Tibial nerve (tissue), 4 donors: ENCODE measurements at regions not wholly inside any gene's neighbourhood (a gene's known extent, or its start where the extent isn't known, plus 50 kb on each side); places are given as distances from the start of the nearest gene placed in this dataset.

ENCODE experiments used
- DNase-seq, 2 donors: peaks; one replicate each; pipeline ENCODE4 v3.0.0-alpha.2; 2019; ENCODE audit warnings: low spot score in 2 of 2
- H3K27ac ChIP-seq, 4 donors: fragments of 200-600 bp; sonication (generic) in 3 of 4; one replicate each; pipeline ENCODE4 v1.5.1; 2017 to 2019; ENCODE audit warnings: mild to moderate bottlenecking in 1 of 4
- H3K27me3 ChIP-seq, 2 donors: fragments of 200-600 bp; sonication (generic) in 1 of 2; one replicate each; pipeline versions ENCODE4 v1.5.1 to v1.6.0; 2017 to 2019
- H3K36me3 ChIP-seq, 3 donors: fragments of 200-600 bp; sonication (generic); one replicate each; pipeline ENCODE4 v1.5.1; 2018 to 2019
- H3K4me1 ChIP-seq, 4 donors: fragments of 200-600 bp; sonication (generic) in 3 of 4; one replicate each; pipeline ENCODE4 v1.5.1; 2017 to 2019
- H3K4me3 ChIP-seq, 4 donors: fragments of 200-600 bp; sonication (generic) in 3 of 4; one replicate each; pipeline ENCODE4 v1.5.1; 2017 to 2019; ENCODE audit warnings: mild to moderate bottlenecking in 1 of 4, moderate library complexity in 1 of 4
- H3K9me3 ChIP-seq, 4 donors: fragments of 200-600 bp; sonication (generic) in 3 of 4; one replicate each; pipeline ENCODE4 v1.5.1; 2017 to 2019
- EP300 ChIP-seq, 2 donors: sonication (generic); formaldehyde crosslinking; IDR thresholded peaks; one replicate each; pipeline ENCODE4 v1.6.1; 2017; ENCODE audit warnings: antibody characterized with exemption in 2 of 2, mild to moderate bottlenecking in 1 of 2
- POLR2A ChIP-seq, 2 donors: fragments of 450-650 bp; IDR thresholded peaks; one replicate each; pipeline ENCODE4 v1.6.1; 2017; ENCODE audit warnings: antibody characterized with exemption in 2 of 2, mild to moderate bottlenecking in 2 of 2, moderate library complexity in 2 of 2
- WGBS, 2 donors: methylation state at CpG; one replicate each; pipeline ENCODE4 v1.1.5; 2018; 5-methylcytosine and 5-hydroxymethylcytosine counted together
- TF ChIP-seq, protein P1 (sequence below), 5 experiments: fragments of 200-600 bp in 3 of 5; fragments of 450-650 bp in 2 of 5; sonication (generic) in 3 of 5; IDR thresholded peaks; one replicate each; pipeline ENCODE4 v1.5.1; 2016 to 2019; ENCODE audit warnings: antibody characterized with exemption in 5 of 5, mild to moderate bottlenecking in 3 of 5, moderate library complexity in 2 of 5

DNA sequence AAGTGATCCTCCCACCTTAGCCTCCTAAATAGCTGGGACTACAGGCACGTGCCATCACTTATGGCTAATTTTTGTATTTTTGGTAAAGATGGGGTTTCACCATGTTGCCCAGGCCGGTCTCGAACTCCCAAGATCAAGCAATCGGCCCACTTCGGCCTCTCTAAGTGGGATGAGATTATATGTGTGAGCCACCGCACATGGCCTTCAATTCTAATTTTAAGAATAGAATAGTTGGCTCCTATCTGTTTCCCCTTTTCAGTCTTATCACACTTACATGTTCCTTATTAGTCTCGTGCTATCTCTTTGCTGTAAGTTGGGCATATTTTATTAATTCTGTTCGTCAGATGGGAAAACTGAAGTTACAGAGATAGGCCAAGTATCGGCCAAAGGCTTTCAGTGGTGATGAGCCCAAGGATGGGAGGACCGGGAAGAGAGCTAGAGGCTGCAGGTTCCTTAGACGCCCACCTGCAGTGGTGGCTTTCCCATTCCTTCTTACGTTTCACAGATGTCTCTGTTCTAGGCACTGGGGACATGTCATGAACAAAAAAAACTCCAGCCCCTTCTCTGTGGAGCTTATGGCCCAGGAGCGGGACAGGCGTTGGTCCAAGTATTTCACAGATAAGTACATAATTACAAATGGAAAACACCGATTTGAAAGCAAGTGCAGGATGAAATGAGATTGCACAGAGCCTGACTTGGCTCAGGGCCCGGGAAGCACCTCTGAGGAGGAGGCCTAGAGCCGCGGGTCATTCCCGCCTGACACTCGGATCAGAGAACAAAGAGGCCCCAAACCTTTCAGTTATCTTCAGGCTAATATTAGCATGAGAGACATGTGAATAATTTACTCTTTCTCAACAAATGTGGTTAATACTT lies 91.1 kb upstream of the KLF13 start:
- Histone ChIP-seq H3K27ac (peak overlapping the region in 3 of 4 donors; percentile 58 to 90 (median 87)), H3K27me3 (no peaks in the 10 kb centered on the region), H3K9me3 (no peaks in the 10 kb centered on the region), H3K4me1 (peaks cover 0 to 25% (median 16%) of the 10 kb centered on the region in 4 donors), H3K36me3 (no peaks in the 10 kb centered on the region), H3K4me3 (no peak overlapping the region)
- DNase-seq: no peak
- WGBS, 2 donors: 69 to 75% methylated on average over 20 of the region's 20 CpGs
- TF ChIP-seq POLR2A (IDR thresholded peaks at IDR 0.05): no peak
- TF ChIP-seq, protein P1, sequence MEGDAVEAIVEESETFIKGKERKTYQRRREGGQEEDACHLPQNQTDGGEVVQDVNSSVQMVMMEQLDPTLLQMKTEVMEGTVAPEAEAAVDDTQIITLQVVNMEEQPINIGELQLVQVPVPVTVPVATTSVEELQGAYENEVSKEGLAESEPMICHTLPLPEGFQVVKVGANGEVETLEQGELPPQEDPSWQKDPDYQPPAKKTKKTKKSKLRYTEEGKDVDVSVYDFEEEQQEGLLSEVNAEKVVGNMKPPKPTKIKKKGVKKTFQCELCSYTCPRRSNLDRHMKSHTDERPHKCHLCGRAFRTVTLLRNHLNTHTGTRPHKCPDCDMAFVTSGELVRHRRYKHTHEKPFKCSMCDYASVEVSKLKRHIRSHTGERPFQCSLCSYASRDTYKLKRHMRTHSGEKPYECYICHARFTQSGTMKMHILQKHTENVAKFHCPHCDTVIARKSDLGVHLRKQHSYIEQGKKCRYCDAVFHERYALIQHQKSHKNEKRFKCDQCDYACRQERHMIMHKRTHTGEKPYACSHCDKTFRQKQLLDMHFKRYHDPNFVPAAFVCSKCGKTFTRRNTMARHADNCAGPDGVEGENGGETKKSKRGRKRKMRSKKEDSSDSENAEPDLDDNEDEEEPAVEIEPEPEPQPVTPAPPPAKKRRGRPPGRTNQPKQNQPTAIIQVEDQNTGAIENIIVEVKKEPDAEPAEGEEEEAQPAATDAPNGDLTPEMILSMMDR (IDR thresholded peaks at IDR 0.05): no peak
- no peak for TF ChIP-seq EP300 (IDR thresholded peaks at IDR 0.05)

DNA sequence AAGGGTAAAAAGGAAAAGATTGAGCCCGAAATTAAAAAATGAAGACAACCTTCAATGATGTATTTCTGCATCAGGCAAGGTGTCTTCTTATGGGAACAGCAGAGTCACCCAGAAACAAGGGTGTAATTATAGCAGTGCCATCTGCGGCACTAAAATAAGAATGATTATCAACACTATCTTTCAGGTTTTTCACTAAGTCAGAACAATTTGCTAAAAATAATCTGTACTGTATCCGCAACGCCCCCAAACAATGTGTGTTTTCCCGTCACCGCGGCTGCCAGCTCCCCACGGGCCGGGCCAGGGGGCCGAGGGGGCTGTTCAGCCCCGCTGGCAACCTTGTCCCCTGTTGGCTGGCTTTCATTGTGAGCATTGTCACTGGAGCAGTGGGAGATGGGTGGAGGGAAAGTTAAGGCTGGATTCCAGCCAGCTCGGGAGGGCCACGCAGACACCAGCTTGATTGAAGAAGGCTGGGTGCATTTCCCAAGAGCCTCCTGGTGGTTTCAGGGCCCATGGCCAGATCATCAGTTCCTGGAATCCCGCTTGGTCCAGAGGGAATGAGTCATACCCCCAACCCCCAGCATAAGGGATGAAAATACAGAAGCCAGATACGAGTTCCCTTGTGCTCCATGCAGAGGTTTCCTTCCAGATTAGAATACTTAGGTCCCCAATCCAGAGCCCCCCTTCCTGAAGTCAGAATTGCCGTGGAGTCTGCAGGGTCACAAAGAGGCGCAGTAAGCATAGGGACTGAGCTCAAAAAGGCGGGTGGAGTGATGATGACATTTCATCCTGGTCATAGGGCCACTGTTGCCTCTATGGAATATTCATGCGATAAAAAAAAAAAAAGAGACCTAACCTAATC lies 90.2 kb upstream of the KLF13 start:
- 22 to 33% methylated on average over 19 of the region's 19 CpGs for WGBS, 2 donors
- Histone ChIP-seq H3K4me3 (peak overlapping the region in 1 of 4 donors; percentile 21), H3K9me3 (no peaks in the 10 kb centered on the region), H3K27ac (peak overlapping the region in 3 of 4 donors; percentile 58 to 90 (median 87)), H3K4me1 (peaks cover 0 to 25% (median 16%) of the 10 kb centered on the region in 4 donors), H3K36me3 (no peaks in the 10 kb centered on the region), H3K27me3 (no peaks in the 10 kb centered on the region)
- DNase-seq: peak; percentile 29 to 54
- TF ChIP-seq, protein P1 (IDR thresholded peaks at IDR 0.05): peak in 2 of 5 experiments; percentile 27 to 31
- TF ChIP-seq EP300 (IDR thresholded peaks at IDR 0.05): peak in 1 of 2 donors; percentile 85
- no peak for TF ChIP-seq POLR2A (IDR thresholded peaks at IDR 0.05)

DNA sequence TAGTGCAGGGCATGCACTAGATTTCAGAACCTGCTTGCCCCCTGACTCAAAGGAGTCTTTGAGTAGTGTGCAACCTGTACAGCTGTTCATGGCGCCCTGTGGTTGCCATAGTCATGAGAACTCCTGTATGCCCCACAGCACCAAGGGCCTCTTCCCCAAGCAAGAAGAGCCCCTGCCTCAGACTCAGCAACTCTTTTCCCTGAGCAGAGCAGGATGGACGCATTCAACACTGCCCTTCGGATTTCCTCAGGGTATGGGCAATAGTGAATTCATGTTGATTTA lies 89.7 kb upstream of the KLF13 start:
- peak overlapping the region in 3 of 4 donors; percentile 58 to 90 (median 87) for H3K27ac ChIP-seq
- H3K36me3 ChIP-seq: no peaks in the 10 kb centered on the region
- no peaks in the 10 kb centered on the region for H3K9me3 ChIP-seq
- no peak overlapping the region for H3K4me3 ChIP-seq
- TF ChIP-seq, protein P1 (IDR thresholded peaks at IDR 0.05): no peak
- TF ChIP-seq EP300 (IDR thresholded peaks at IDR 0.05): no peak
- 89 to 93% methylated on average over 3 of the region's 3 CpGs for WGBS, 2 donors
- peaks cover 0 to 25% (median 16%) of the 10 kb centered on the region in 4 donors for H3K4me1 ChIP-seq
- no peaks in the 10 kb centered on the region for H3K27me3 ChIP-seq
- no peak for DNase-seq

DNA sequence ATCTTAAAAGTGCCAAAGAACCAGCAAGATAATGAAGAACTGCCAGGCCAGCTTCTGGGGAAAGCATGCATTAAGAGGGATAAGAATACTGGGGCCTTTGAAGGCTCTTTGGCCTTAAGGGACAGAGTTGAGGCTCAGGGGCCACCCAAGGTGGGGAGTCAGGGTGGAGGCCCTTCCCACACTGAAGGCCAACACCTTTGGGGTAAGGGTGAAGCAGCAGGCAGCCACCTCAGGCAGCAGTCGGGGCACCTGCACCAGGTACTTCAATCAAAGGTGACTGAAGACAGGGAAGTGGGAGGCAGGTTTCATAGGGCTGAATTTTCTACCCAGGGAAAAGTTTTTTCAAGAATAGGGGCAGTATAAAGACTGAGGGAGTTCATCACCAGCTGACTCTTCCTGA lies 87.7 kb upstream of the KLF13 start:
- Histone ChIP-seq H3K27ac (no peak overlapping the region), H3K27me3 (no peaks in the 10 kb centered on the region), H3K9me3 (no peaks in the 10 kb centered on the region), H3K4me1 (peaks cover 0 to 25% (median 16%) of the 10 kb centered on the region in 4 donors), H3K36me3 (no peaks in the 10 kb centered on the region), H3K4me3 (no peak overlapping the region)
- 79 to 86% methylated on average over 1 of the region's 1 CpG for WGBS, 2 donors
- DNase-seq: no peak
- TF ChIP-seq, protein P1 (IDR thresholded peaks at IDR 0.05): no peak
- no peak for TF ChIP-seq POLR2A (IDR thresholded peaks at IDR 0.05)
- TF ChIP-seq EP300 (IDR thresholded peaks at IDR 0.05): no peak

DNA sequence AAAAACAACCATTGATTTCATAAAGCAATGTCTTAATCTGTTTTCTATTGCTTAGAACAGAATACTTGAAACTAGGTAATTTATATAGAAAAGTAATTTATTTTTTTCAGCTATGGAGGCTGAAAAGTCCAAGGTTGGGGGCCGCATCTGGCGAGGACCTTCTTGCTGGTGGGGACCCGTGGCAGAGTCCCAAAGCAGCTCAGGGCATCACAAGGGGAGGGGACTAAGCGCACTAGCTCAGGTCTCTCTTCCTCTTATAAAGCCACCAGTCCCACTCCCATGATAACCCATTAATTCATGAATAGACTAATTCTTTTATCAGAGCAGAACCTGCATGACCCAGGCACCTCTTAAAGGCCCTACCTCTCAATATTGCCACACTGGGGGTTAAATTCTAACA lies 87.2 kb upstream of the KLF13 start:
- no peak for DNase-seq
- TF ChIP-seq POLR2A (IDR thresholded peaks at IDR 0.05) (no peak), EP300 (IDR thresholded peaks at IDR 0.05) (no peak)
- TF ChIP-seq, protein P1 (IDR thresholded peaks at IDR 0.05): no peak
- H3K4me3 ChIP-seq: no peak overlapping the region
- no peak overlapping the region for H3K27ac ChIP-seq
- peaks cover 0 to 25% (median 16%) of the 10 kb centered on the region in 4 donors for H3K4me1 ChIP-seq
- no peaks in the 10 kb centered on the region for H3K27me3 ChIP-seq
- H3K9me3 ChIP-seq: no peaks in the 10 kb centered on the region
- no peaks in the 10 kb centered on the region for H3K36me3 ChIP-seq
- WGBS, 2 donors: 75 to 86% methylated on average over 4 of the region's 4 CpGs
